ENCODE measurements at regions not wholly inside any gene's neighbourhood (a gene's known extent, or its start where the extent isn't known, plus 50 kb on each side); places are given as distances from the start of the nearest gene placed in this dataset.

- peak; percentile 14 for TF ChIP-seq POLR2AphosphoS5 (IDR thresholded peaks at IDR 0.05)
- TF ChIP-seq CTCF (IDR thresholded peaks at IDR 0.05), result no peak
- no peak for TF ChIP-seq POLR2A (IDR thresholded peaks at IDR 0.05)
- TF ChIP-seq EP300 (IDR thresholded peaks at IDR 0.05), result no peak
Measured at GRCh38 chr13:26984337-26984736, 187.3 kb downstream of the USP12 start.

All from gastroesophageal sphincter (tissue), 3 donors.